HFF-Myc (cell line): ENCODE measurements at regions not wholly inside any gene's neighbourhood (a gene's known extent, or its start where the extent isn't known, plus 50 kb on each side); places are given as distances from the start of the nearest gene placed in this dataset.

Experiments
- DNase-seq: peaks from one replicate; pipeline ENCODE4 v3.0.0-alpha.2; 2011; ENCODE audit warnings: low read depth; ENCODE audit errors: extremely low read depth
- H3K4me3 ChIP-seq: replicated peaks from 2 replicates; pipeline ENCODE4 v1.5.1; 2011; ENCODE audit warnings: low read depth, mild to moderate bottlenecking, control low read depth, low read length
- TF ChIP-seq, protein P1 (sequence below): IDR thresholded peaks from 2 replicates; pipeline ENCODE4 v1.5.1; 2012; ENCODE audit warnings: mild to moderate bottlenecking, low read depth, low read length, control low read depth; ENCODE audit errors: missing control alignments

DNA sequence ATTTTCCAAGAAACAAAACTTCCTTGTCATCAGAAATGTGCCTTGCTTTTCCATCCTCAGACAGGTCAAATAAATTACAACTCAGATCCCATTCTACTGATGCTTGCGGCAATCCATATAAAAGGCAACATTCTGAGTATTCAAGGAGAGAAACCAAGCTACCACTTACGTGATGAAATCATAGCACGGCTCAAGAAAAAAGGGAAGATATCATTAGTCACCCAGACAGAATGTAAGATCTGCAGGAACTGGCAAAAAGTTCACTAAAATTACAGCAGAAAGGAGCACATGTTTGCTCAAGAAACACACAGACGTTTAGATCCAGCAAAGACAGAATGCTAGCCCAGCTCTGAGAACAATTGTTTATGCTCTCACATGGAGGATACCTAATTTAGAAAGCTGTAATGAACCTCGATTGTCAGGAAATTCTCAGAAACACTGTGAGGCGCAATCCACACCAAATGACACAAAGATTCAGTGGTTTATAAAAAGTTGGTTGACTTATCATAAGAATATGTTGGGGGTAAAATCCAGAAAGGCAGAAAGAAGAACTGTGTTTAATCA, 304.2 kb downstream of the ADGRG6 start:
- no peak for DNase-seq
- H3K4me3 ChIP-seq: no peak overlapping the region
- TF ChIP-seq, protein P1, sequence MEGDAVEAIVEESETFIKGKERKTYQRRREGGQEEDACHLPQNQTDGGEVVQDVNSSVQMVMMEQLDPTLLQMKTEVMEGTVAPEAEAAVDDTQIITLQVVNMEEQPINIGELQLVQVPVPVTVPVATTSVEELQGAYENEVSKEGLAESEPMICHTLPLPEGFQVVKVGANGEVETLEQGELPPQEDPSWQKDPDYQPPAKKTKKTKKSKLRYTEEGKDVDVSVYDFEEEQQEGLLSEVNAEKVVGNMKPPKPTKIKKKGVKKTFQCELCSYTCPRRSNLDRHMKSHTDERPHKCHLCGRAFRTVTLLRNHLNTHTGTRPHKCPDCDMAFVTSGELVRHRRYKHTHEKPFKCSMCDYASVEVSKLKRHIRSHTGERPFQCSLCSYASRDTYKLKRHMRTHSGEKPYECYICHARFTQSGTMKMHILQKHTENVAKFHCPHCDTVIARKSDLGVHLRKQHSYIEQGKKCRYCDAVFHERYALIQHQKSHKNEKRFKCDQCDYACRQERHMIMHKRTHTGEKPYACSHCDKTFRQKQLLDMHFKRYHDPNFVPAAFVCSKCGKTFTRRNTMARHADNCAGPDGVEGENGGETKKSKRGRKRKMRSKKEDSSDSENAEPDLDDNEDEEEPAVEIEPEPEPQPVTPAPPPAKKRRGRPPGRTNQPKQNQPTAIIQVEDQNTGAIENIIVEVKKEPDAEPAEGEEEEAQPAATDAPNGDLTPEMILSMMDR: no peak

- no peak overlapping the region for H3K4me3 ChIP-seq
- no peak for DNase-seq
- TF ChIP-seq, protein P1: no peak
Measured at GRCh38 chr6:142612956-142613355, 311.1 kb downstream of the ADGRG6 start.

DNA sequence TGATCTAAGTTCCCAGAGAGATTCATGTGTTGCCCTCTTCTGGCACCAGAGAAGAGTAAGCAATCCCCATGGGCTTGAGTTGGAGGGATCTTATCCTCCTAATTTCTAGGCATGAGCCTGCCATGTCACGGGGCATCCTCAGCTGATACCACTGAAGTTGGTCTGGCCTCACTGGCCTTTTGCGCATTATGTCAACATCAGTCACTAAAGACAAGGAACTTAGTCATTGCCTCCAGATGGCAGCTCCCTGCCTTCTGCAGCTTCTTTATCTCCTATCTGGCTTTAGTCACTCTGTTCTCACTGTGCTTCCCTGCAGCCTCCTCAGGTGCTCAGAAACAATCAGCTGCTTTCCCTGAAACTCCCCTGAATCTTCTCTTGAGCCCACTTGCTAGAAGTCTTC, 312.2 kb downstream of the ADGRG6 start:
- DNase-seq: no peak
- no peak overlapping the region for H3K4me3 ChIP-seq
- TF ChIP-seq, protein P1: no peak

DNA sequence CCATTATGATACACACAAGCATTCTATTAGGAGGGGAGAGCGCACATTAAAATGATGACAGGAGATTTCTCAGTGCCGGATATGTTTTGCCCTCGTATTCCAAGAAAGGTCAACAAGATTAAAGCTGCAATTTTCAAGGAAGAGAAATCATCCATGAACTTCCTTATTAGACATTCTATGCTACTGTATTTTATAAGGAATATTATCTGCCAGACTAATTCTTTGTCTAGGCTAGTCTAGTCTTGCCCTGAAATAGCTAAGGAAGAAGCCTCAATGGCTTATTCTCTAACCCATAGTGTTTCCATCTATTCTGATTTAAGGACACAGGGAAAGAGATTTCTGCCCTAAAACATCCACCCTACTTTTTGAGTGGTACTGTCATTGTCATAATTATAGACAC, 315.4 kb downstream of the ADGRG6 start:
- DNase-seq: no peak
- TF ChIP-seq, protein P1: no peak
- no peak overlapping the region for H3K4me3 ChIP-seq

- no peak for DNase-seq
- TF ChIP-seq, protein P1: no peak
- no peak overlapping the region for H3K4me3 ChIP-seq
Measured at GRCh38 chr6:142621822-142622221, 320.0 kb downstream of the ADGRG6 start.

- no peak overlapping the region for H3K4me3 ChIP-seq
- TF ChIP-seq, protein P1: no peak
Measured at GRCh38 chr6:142624978-142625715, 319.8 kb downstream of the HIVEP2 start.

More at GRCh38 chr6:142624978-142625715, 319.8 kb downstream of the HIVEP2 start:
- no peak for DNase-seq
